SKM-1 treated with dmso at 0.1 percent for 144 hours (cell line): ENCODE measurements at regions not wholly inside any gene's neighbourhood (a gene's known extent, or its start where the extent isn't known, plus 50 kb on each side); places are given as distances from the start of the nearest gene placed in this dataset.
"Not testable (repeated sequence)": the region's sequence is repeated elsewhere in the genome, so short reads cannot be mapped to it uniquely, and the experiment has no call there.

Experiments
- DNase-seq: peaks from one replicate; lab custom pipeline; 2025; ENCODE audit not compliant: unreplicated experiment; lab: John Stamatoyannopoulos, UW

DNA sequence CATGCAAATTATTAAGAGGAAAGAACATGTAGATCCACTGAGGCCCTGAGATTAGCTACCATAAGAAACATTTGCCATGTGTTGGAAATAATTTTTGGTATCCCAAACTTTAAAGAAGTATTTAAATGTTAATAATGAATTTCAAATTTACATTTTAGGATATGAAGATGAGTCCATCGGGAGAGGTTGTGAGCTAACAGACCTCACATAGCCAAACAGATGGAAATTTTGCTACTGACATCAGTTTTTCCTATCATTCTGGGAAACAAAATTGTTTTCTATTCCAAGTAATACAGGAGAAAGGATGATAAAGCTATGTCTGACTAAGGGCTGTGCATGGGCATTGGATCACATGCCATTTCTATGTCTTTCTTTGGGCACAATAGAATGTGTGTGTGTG lies 809.6 kb downstream of the TENT5A start:
- DNase-seq: no peak

DNA sequence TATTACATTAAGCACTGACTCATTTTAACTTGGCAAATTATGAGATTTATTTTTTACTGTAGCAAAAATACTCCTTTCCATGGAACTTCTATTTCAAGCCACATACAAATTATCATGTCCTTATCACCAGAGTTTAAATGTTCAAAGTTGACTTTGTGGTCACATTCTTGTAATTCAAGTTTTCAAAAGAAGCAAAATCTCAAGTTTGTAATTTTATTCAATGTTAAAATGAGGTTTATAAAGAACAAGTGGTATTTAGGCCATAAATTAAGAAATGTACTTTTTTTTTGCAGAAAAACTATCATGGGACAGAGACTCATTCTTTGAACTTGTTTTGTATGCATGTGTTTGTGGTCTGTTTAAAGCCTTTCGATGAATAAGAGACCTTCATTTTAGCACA lies 811.5 kb downstream of the TENT5A start:
- no peak for DNase-seq

DNA sequence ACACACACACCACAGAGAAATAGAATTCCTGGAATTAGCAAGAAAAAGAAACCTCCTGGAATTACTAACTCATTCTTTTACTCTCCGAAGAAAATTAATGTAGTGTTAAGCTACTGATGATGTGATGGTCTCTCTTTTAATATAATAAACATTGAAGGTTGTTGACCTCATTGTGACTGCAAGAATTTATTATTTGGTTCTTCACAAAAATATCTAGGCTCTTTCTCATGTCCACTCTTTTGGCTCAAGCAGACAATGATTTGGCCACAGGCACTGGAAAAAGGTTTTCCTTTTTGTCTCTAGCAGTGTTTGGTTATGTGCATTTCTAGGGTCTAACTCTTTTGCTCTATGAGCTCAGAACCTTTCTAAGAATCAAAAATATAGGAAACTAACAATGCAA lies 811.9 kb downstream of the TENT5A start:
- DNase-seq: no peak

DNA sequence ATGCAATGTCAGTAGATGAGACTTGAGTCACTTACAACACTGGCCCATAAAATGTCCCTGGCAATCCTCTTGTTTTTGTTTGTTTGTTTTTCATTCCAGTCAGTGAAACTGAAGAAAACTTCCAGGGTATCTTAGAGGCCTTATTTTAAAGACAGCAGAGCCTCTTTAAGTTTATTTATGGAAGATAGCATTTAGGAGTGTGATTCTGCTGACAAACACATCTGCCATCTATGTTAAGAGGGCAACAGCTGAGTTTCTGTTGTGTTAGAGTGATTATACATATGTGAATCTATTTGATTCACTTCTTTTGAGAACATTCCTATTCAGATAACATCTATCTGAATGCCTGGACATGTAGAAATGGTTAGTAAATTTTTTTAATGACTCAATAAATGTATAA lies 812.6 kb downstream of the TENT5A start:
- no peak for DNase-seq

DNA sequence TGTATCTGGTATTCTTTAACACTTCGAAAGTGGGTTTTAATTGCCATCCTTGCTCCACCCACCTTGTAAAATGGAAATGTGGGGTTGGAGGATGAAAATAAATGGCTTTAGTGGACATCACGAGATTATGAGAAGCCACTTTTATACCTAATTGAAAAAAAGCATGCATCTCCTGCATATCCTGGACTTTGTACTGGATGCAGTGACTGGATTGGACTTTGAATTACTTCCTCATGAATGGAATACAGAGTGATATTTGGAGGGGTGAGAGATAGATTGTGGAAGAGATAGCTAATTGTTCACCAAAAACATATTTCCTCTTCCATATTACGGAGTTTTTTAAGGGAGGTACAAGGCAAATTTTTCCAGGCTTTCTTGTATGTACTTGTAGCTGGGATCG lies 813.0 kb downstream of the TENT5A start:
- no peak for DNase-seq

DNA sequence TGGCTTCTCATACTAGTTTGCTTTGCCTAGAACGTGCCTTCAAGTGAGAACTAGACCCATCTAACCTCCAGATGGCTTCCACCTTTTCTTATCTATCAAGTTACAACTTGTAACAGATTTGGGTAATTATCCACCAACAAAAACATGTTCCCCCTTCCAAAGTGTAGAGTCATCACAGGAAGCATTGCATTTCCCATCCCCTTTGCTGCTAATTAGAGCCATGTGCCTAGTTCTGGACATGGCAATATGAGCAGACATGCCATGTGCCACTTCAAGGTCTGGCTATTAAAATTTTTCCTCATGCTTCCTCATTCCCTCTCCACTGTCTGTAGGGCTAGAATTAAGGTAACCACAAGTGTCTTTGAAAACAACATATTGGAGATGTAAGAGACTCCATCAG lies 814.4 kb downstream of the TENT5A start:
- DNase-seq: no peak

DNA sequence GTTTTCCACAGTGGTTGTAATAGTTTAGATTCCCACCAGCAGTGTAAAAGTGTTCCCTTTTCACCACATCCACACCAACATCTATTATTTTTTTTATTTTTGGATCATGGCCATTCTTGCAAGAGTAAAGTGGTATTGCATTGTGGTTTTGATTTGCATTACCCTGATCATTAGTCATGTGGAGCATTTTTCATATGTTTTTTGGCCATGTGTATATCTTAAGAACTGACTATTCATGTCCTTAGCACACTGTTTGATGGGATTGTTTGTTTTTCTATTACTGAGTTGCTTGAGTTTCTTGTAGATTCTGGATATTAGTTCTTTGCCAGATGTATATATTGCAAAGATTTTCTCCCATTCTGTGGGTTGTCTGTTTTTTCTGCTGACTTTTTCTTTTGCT lies 820.1 kb downstream of the TENT5A start:
- no peak for DNase-seq

DNA sequence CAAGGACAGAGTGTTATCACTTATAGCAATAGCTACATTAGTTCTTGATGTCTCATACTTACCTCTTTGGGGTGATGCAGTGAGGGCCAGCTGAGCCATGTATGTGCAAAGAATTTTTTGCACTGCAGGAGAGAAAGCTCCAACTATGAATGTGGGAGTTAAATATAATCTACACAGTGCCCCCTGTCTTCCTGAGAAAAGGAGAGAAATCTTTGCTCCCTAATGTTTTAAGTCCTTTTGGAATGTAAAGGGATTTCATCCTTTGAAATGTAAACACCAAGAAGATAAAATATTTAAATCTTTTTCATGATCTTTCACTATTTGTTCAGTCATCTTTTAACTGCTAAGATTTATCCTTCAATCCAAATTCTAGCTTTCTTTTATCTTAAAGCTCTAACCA lies 822.1 kb downstream of the TENT5A start:
- DNase-seq: no peak

DNA sequence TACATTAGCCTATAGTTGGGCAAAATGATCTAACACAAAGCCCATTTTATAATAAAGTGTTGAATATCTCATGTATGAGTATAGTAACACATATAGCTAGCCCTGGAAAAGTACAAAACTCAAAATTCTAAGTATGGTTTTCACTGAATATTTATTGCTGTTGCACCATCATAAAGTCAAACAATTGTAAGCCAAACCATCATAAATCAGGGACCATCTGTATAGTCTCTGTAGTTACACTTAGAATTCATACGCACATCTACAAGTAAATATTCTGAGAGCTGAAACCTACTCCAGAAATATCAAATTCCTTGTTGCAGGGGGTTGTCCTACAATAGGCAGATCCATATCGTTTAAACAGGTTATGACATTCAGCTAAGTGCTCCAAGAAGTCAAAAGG lies 817.3 kb downstream of the BCKDHB start:
- DNase-seq: no peak

DNA sequence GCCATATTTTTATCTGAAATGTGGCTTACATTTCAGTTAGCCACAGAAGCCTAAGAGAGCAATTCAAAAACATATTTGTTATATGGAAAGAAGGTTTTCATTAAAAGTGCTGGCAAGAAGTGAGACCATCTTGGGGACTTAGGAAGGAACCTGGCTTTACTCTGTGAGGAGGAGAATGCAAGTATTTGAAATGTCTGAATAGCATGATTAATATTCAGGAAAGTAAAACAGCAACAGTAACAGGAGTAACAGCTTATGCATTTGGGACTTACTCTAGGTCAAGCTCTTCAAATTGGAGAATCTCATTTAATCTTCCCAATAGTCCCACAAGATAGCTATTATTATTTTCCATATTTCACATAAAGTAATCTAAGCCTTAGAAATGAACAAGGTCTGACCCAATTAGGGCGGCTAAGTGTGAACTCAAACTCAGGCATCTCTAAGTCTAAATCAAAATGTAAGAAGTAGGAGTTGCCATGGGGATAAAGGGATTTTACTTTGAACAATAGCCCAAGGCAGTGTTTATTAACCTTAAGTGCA lies 816.5 kb downstream of the BCKDHB start:
- DNase-seq: no peak

DNA sequence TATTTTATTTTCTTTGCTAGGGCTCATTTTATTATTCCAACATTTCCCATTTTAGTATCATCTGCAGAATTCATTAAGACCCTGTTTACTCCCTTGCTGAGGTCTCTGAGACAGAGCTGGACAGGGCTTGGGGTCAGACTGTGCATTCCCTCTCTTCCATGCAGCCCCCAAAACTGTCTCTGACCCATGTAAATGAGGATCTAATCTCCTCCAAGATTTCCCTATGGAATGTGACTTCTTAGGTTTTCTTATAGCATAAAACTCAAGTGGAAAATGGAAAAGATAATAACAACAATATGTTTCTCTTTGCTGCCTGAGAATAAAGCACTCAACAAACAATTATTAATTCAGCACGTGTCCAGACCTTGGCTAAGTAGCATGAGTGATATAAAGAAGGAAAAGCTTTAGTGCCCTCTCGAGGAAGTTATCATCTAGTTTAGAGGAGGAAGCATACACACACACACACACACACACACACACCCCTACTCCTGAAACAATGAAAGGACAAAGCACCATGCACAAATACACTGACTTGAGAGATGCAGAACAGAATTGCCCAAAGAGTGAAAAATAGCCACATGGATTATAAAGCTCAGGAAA lies 815.5 kb downstream of the BCKDHB start:
- DNase-seq: no peak

DNA sequence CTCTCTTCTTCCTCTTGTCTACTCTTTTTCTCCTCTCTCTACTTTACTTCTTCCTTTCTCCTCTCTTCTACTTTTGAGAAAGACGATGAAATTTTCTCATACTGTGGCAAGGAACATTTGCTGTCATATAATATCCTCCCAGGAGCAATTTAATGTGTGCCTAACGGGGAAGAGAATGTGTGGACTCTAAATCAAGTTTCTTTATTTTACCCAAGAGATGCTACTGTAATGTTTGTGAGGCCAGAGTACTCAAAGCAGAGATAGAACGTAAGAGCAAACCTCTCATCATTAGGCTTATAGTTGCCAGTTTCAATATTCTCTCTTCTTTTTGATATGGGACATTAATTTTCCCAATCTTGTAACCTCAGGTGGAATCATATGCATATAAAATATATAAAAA lies 801.4 kb downstream of the BCKDHB start:
- DNase-seq: no peak

DNA sequence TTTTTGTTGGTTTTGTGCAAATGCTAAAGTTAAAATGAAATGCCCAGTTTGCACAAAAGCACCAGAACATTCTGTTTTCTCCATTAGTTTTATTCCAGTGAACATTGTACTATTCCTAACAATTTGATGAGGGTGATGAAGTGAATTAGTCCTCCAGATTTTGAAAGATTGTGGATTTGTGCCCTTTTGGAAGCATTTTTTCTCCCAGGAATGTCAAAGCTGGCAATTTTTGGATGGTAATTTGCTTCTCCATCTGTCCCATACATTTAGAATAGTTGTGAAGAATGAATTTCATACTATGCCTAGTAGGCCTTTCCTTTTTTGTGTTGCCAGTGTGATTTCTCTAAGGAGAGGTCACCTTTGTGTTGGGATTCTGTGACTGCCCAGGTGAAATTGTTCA lies 797.2 kb downstream of the BCKDHB start:
- DNase-seq: no peak

DNA sequence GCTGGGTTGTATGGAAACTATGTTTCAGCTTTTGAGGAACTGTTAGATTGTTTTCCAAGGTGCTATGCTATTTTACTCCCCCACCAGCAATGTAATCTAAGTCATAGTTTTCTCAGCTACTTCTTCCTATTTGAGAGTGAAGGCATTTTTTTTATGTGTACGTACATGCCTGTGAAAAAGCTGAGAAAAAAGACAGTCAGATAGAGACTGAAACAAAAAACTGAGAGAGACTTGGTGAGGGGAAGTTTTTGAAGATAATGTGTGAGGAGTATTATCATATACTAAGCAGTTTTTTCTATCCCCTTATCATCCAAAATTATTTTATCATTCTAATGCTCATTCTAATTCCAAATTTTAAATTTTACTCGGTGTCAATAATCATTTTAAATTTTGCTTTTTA lies 780.0 kb downstream of the BCKDHB start:
- no peak for DNase-seq

DNA sequence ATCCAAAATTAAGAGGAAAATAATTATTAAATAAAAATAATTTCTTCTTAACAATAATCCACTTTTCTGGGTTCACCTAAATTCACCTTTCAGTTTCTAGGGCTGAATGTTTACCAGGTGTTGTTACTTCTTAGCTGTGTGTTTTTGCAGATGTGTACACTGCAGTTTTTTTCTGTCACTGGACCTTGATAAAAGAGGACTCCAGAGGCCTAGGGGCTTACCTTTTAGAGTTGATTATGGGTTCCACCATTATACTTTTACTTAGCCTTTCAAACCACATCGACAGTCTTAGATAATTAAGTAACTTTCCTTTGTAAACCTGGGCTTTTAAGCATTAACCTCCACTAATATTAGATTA lies 766.5 kb downstream of the BCKDHB start:
- no peak for DNase-seq

DNA sequence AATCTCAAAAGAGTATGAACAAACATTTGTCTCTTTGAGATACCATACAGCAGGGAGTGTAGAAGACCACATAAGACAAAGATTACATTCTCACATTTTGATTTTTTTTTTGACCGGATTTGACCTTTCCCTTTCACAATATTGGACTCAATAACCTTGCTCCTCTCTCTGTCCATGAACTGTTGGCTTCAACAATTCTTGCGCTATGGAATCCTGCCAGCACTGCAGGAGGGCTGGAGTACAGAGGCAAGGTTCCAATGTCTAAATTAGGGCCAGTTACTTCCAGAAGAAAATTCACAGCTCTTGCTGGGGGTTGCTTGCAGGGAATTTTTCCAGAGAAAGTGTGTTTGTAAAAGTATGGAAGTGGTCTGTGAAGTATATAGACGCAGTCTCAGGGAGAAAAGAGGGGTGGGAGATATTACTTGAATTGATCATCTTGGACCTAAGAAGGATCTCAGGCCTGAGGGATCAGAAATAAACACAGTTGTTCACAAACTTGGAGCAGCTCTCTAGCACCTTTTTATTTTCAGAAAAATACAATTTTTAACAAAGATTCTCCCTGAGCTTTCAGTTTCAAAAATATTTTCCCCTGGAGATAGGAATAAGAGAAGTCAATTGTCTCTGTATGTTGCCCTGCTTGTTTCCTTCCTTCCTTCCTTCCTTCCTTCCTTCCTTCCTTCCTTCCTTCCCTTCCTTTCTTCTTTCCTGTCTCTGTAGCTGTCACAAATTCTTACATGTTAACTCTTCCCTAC lies 765.9 kb downstream of the BCKDHB start:
- DNase-seq: no peak

DNA sequence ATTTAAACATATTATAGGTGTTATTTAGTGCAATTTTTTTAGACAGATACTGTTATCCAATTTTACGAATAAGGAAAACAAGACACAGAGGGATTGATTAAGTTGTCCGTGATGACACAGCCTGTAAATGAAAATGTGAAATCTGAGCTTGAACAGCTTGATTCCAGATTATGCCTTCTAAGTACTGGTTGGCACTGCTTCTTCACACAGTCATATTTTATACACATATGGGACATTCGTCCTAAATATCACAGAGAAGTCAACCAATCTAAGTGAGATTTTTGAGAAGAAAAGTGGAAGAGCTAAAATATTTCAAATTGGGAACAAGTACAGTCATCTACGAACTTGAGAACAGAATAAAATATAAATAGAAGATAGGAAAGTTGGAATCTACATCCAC lies 756.3 kb downstream of the BCKDHB start:
- DNase-seq: no peak

DNA sequence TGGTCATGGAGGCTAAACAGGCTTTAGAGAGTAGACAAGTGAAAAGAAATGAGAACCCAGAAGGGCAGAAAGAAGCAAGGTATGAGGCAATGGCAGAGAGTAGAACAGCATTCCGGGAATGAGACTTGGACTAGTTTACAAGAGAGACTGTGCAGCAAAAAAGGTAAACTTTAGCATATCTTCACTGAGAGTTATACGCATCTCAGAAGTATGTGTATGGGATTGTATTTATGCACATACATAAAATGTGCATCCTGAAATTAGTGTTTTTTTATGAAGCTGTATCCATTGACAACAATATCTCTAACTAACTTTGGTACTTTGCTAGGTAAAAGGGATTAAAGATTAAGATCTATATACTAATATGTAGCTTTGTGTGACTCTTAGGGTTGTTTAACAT lies 753.6 kb downstream of the BCKDHB start:
- no peak for DNase-seq

DNA sequence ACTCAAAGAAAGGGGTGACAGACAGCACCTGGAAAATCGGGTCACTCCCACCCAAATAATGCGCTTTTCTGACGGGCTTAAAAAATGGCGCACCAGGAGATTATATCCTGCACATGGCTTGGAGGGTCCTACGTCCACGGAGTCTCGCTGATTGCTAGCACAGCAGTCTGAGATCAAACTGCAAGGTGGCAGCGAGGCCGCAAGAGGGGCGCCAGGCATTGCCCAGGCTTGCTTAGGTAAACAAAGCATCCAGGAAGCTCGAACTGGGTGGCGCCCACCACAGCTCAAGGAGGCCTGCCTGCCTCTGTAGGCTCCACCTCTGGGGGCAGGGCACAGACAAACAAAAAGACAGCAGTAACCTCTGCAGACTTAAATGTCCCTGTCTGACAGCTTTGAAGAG lies 741.5 kb downstream of the BCKDHB start:
- not testable (repeated sequence) for DNase-seq

DNA sequence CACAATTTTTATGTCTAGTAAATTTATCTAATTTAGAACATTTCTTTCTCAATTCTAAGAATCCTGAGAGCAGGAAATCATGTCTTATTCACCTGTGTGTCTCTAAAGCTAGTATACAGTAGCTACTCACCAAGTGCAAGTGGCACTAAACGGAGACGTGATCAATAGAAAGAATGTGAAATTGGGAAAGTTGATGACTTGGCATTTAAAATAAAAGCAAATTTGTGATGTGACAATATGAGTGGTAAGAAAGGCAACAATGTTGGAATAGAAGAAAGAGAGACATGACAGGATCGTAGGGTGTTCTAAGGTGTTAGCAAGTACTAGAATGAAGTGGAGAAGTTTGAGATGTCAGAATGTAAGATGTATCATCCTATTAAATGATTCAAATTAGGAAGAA lies 725.9 kb downstream of the BCKDHB start:
- DNase-seq: no peak

DNA sequence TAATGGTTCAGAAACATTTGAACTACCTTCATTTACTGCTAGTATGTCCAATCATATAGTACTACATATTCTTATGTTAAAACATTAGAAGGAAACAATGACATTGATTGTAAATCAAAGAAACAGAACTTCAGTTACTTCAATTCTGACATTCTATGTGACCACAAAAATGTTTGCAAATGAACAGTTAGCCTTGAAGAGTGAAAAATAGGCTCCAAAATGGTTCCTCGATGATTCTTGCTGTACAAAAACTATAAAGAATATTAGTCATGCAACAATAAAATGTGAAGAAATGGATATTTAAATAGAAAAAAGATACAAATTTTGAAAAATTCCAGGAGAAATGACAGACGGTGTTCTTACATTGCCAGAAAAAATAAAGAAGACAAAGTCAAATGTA lies 686.9 kb downstream of the BCKDHB start:
- no peak for DNase-seq

DNA sequence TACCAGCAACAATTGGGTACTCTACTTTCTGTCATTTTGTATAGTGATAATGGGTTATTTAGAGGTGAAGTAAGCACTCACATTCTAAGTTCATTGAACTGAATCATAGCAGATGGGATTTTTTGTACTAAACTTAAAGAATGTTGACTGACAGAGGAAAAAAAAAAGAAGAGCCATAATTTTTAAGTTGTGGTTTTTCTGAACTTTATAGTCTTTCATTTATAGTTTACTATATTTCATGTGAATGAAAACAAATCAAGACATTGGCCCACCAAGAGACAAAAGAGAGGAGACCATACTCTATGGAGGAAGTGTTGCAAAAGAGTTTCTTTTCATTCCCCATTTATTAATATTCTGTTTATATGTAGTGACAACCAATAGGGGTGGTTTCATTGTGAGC lies 685.7 kb downstream of the BCKDHB start:
- DNase-seq: no peak
